Stimulated activated CD8-positive, alpha-beta memory T cell treated with anti-CD3 and anti-CD28 coated beads, Interleukin-12 subunit alpha, Interleukin-12 subunit beta, amount 100 ng/mL, for 1 hour (primary cell): ENCODE measurements at regions not wholly inside any gene's neighbourhood (a gene's known extent, or its start where the extent isn't known, plus 50 kb on each side); places are given as distances from the start of the nearest gene placed in this dataset.

ENCODE experiments used
- DNase-seq: peaks from one replicate; pipeline ENCODE4 v3.0.0-alpha.2; 2020; ENCODE audit warnings: low read depth

GRCh38 chr2:198214114-198214596 lies 409.8 kb downstream of the PLCL1 start:
- no peak for DNase-seq

GRCh38 chr2:198213253-198213652 lies 408.9 kb downstream of the PLCL1 start:
- no peak for DNase-seq

- no peak for DNase-seq
Measured at GRCh38 chr2:198211706-198212105, 407.3 kb downstream of the PLCL1 start.

GRCh38 chr2:198203336-198204069 lies 399.1 kb downstream of the PLCL1 start:
- DNase-seq: no peak
